ENCODE measurements at regions not wholly inside any gene's neighbourhood (a gene's known extent, or its start where the extent isn't known, plus 50 kb on each side); places are given as distances from the start of the nearest gene placed in this dataset.

DNA sequence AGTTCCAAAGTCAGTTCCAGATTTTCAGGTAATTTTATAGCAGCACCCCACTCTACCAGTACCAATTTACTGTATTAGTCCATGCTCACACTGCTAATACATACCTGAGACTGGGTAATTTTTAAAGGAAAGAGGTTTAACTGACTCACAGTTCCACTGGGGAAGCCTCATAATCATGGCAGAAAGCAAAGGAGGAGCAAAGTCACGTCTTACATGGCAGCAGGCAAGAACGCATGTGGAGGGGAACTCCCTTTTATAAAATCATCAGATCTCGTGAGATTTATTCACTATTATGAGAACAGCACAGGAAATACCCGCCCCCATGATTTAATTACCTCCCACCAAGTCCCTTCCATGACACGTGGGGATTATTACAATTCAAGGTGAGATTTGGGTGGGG lies 142.4 kb downstream of the AHR start:
- no peak overlapping the region for H3K27ac ChIP-seq
- TF ChIP-seq POLR2A (IDR thresholded peaks at IDR 0.05) = no peak
- TF ChIP-seq, protein P1, sequence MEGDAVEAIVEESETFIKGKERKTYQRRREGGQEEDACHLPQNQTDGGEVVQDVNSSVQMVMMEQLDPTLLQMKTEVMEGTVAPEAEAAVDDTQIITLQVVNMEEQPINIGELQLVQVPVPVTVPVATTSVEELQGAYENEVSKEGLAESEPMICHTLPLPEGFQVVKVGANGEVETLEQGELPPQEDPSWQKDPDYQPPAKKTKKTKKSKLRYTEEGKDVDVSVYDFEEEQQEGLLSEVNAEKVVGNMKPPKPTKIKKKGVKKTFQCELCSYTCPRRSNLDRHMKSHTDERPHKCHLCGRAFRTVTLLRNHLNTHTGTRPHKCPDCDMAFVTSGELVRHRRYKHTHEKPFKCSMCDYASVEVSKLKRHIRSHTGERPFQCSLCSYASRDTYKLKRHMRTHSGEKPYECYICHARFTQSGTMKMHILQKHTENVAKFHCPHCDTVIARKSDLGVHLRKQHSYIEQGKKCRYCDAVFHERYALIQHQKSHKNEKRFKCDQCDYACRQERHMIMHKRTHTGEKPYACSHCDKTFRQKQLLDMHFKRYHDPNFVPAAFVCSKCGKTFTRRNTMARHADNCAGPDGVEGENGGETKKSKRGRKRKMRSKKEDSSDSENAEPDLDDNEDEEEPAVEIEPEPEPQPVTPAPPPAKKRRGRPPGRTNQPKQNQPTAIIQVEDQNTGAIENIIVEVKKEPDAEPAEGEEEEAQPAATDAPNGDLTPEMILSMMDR (IDR thresholded peaks at IDR 0.05) = no peak
- H3K4me3 ChIP-seq = no peak overlapping the region
- H3K36me3 ChIP-seq = no peaks in the 10 kb centered on the region
- peaks cover 0 to 12% (median 0%) of the 10 kb centered on the region in 4 donors for H3K4me1 ChIP-seq
- DNase-seq = no peak
- no peaks in the 10 kb centered on the region for H3K9me3 ChIP-seq
- no peaks in the 10 kb centered on the region for H3K27me3 ChIP-seq

DNA sequence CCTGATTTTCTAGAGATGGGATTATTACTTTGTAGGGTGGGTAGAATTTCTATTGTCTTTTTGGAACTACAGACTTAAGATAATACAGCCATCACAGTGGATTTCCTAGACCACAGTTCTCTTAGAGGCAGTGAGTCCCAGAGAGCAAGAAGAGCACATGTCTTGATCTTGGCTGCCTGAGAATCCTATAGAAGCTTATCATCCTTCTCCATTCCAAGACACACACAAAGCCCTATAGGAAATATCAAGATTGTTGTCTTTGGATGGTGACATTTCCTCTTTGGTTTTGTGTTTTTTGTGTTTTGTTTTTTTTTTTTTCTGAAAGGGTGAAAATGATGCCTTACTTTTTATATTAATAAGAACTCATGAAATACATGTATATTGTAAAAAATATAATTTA lies 143.1 kb downstream of the AHR start:
- Histone ChIP-seq H3K27me3 (no peaks in the 10 kb centered on the region), H3K4me3 (no peak overlapping the region), H3K27ac (no peak overlapping the region), H3K9me3 (no peaks in the 10 kb centered on the region), H3K4me1 (peaks cover 0 to 12% (median 0%) of the 10 kb centered on the region in 4 donors), H3K36me3 (no peaks in the 10 kb centered on the region)
- no peak for DNase-seq
- TF ChIP-seq, protein P1 (IDR thresholded peaks at IDR 0.05) = no peak
- TF ChIP-seq POLR2A (IDR thresholded peaks at IDR 0.05) = no peak

DNA sequence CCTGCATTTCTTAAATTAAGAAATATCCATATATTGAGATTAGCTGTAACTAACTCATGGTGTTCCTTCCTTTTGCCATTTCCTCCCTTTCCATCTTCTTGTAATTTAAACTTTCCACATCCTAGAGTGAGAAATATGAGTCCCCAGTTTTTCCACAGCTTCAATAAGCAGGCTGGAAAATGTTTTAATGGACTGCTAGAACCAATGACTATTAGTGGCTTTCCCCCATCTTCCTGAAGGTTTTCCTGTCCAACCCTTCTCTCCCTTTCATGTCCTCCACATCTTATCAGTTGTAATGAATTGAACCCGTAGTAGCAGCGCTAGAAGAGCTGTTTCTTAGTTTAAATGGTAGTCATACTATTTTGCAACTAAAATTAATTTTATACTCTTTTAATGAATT lies 145.7 kb downstream of the AHR start:
- DNase-seq = no peak
- Histone ChIP-seq H3K27me3 (no peaks in the 10 kb centered on the region), H3K9me3 (no peaks in the 10 kb centered on the region), H3K36me3 (no peaks in the 10 kb centered on the region), H3K4me1 (peaks cover 0 to 10% (median 0%) of the 10 kb centered on the region in 4 donors), H3K27ac (no peak overlapping the region), H3K4me3 (no peak overlapping the region)
- TF ChIP-seq POLR2A (IDR thresholded peaks at IDR 0.05) = no peak
- TF ChIP-seq, protein P1 (IDR thresholded peaks at IDR 0.05) = no peak

DNA sequence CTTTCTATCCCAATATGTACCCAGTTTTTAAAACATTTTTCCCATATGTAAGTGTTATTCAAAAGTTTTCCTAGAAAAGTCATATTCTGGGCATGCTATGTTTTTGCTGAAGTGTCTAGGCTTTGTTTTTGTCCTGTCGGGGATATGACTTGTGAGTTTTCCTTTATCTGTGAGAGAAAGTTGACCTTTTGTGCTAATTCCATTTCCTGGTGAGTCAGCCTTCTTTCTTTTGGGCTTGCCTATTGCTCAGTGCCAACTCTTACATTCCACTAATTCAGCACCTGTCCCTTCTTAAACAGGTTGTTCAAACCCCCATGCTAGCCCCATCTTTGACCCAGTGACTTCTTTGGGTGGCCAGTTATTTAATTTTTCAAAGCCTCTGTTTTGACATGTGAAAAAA lies 146.2 kb downstream of the AHR start:
- Histone ChIP-seq H3K9me3 (no peaks in the 10 kb centered on the region), H3K4me3 (no peak overlapping the region), H3K27ac (no peak overlapping the region), H3K27me3 (no peaks in the 10 kb centered on the region), H3K4me1 (peaks cover 0 to 4% (median 0%) of the 10 kb centered on the region in 4 donors), H3K36me3 (no peaks in the 10 kb centered on the region)
- no peak for DNase-seq
- TF ChIP-seq, protein P1 (IDR thresholded peaks at IDR 0.05) = no peak
- no peak for TF ChIP-seq POLR2A (IDR thresholded peaks at IDR 0.05)

- H3K4me3 ChIP-seq = no peak overlapping the region
- no peaks in the 10 kb centered on the region for H3K36me3 ChIP-seq
- no peaks in the 10 kb centered on the region for H3K4me1 ChIP-seq
- no peaks in the 10 kb centered on the region for H3K27me3 ChIP-seq
- no peak overlapping the region for H3K27ac ChIP-seq
- H3K9me3 ChIP-seq = no peaks in the 10 kb centered on the region
- no peak for TF ChIP-seq POLR2A (IDR thresholded peaks at IDR 0.05)
- TF ChIP-seq, protein P1 (IDR thresholded peaks at IDR 0.05) = no peak
- DNase-seq = no peak
Observed at GRCh38 chr7:17446340-17446739, 147.9 kb downstream of the AHR start.
